Neural progenitor cell (in vitro differentiated cells): ENCODE measurements at regions not wholly inside any gene's neighbourhood (a gene's known extent, or its start where the extent isn't known, plus 50 kb on each side); places are given as distances from the start of the nearest gene placed in this dataset.

Experiments
- DNase-seq: peaks from one replicate; pipeline ENCODE4 v3.0.0-alpha.2; 2016; ENCODE audit warnings: low spot score
- H2AFZ ChIP-seq: fragments of 200-600 bp; sonication (generic); replicated peaks from 2 replicates; pipeline ENCODE4 v1.6.1; 2016; ENCODE audit warnings: antibody characterized with exemption
- H3F3A ChIP-seq: fragments of 200-600 bp; sonication (generic); 2 replicates; pipeline ENCODE4 v1.6.1; 2016; ENCODE audit warnings: antibody characterized with exemption, low read depth
- H3K27ac ChIP-seq: fragments of 200-600 bp; sonication (generic); 2 replicates; pipeline ENCODE4 v1.5.1; 2016; ENCODE audit warnings: mild to moderate bottlenecking
- H3K27me3 ChIP-seq: fragments of 200-600 bp; sonication (generic); 2 replicates; pipeline ENCODE4 v1.6.1; 2016; ENCODE audit warnings: mild to moderate bottlenecking, moderate library complexity
- H3K36me3 ChIP-seq: fragments of 200-600 bp; sonication (generic); 2 replicates; pipeline ENCODE4 v1.5.1; 2016
- H3K4me1 ChIP-seq: fragments of 200-600 bp; sonication (generic); 2 replicates; pipeline ENCODE4 v1.6.1; 2016; ENCODE audit warnings: mixed run types
- H3K4me2 ChIP-seq: fragments of 200-600 bp; sonication (generic); 2 replicates; pipeline ENCODE4 v1.6.1; 2016
- H3K4me3 ChIP-seq: fragments of 200-600 bp; sonication (generic); 2 replicates; pipeline ENCODE4 v1.5.1; 2016
- H3K79me2 ChIP-seq: fragments of 200-600 bp; sonication (generic); 2 replicates; pipeline ENCODE4 v1.6.1; 2016; ENCODE audit warnings: low read depth
- H3K9ac ChIP-seq: fragments of 200-600 bp; sonication (generic); 2 replicates; pipeline ENCODE4 v1.6.1; 2016
- H3K9me3 ChIP-seq: fragments of 200-600 bp; sonication (generic); 2 replicates; pipeline ENCODE4 v1.5.1; 2016; ENCODE audit warnings: low read depth
- H4K20me1 ChIP-seq: fragments of 200-600 bp; sonication (generic); 2 replicates; pipeline ENCODE4 v1.6.1; 2016; ENCODE audit warnings: low read depth
- H3K27ac Mint-ChIP-seq: 3 replicates; pipeline ENCODE4 v1.8.0; 2021; ENCODE audit warnings: mixed read lengths
- H3K27me3 Mint-ChIP-seq: 2 replicates; pipeline ENCODE4 v1.8.0; 2022; ENCODE audit warnings: low read depth, mild to moderate bottlenecking, inconsistent platforms, moderate library complexity, mixed read lengths; ENCODE audit not compliant: insufficient read depth
- H3K36me3 Mint-ChIP-seq: 3 replicates; pipeline ENCODE4 v1.8.0; 2021; ENCODE audit warnings: mixed read lengths
- H3K4me1 Mint-ChIP-seq: 3 replicates; pipeline ENCODE4 v1.8.0; 2021; ENCODE audit warnings: mixed read lengths
- H3K4me3 Mint-ChIP-seq: 3 replicates; pipeline ENCODE4 v1.8.0; 2021; ENCODE audit warnings: mild to moderate bottlenecking, moderate library complexity, mixed read lengths
- H3K9me3 Mint-ChIP-seq: 3 replicates; pipeline ENCODE4 v1.8.0; 2020; ENCODE audit warnings: mixed read lengths
- CTCF ChIP-seq: fragments of 200-600 bp; sonication (generic); IDR thresholded peaks from 2 replicates; pipeline ENCODE4 v1.5.1; 2017; ENCODE audit warnings: antibody characterized with exemption, mild to moderate bottlenecking
- EZH2 ChIP-seq: fragments of 200-600 bp; sonication (generic); IDR thresholded peaks from 2 replicates; pipeline ENCODE4 v1.6.1; 2017; ENCODE audit warnings: antibody characterized with exemption, mild to moderate bottlenecking, moderate library complexity
- EZH2phosphoT487 ChIP-seq: fragments of 200-600 bp; sonication (generic); IDR thresholded peaks from 2 replicates; pipeline ENCODE4 v1.6.1; 2017; ENCODE audit warnings: antibody characterized with exemption

GRCh38 chr20:39227416-39227815 is 265.3 kb downstream of the DHX35 start:
- Histone ChIP-seq H3K36me3 (no peaks in the 10 kb centered on the region), H3K27me3 (no peaks in the 10 kb centered on the region), H3K4me2 (no peak overlapping the region), H3K9ac (no peak overlapping the region), H3F3A (no peaks in the 10 kb centered on the region), H3K4me1 (peaks cover 9% of the 10 kb centered on the region), H3K4me3 (no peak overlapping the region), H3K79me2 (no peaks in the 10 kb centered on the region), H4K20me1 (no peaks in the 10 kb centered on the region), H3K9me3 (no peaks in the 10 kb centered on the region), H3K27ac (no peak overlapping the region), H2AFZ (no peak overlapping the region)
- Mint-ChIP-seq H3K27ac (no peak overlapping the region), H3K36me3 (no peaks in the 10 kb centered on the region), H3K4me3 (no peak overlapping the region), H3K4me1 (peaks cover 2% of the 10 kb centered on the region), H3K27me3 (peaks cover 2% of the 10 kb centered on the region), H3K9me3 (no peaks in the 10 kb centered on the region)
- TF ChIP-seq EZH2 (no peak), CTCF (no peak), EZH2phosphoT487 (no peak)
- DNase-seq: no peak

DNA sequence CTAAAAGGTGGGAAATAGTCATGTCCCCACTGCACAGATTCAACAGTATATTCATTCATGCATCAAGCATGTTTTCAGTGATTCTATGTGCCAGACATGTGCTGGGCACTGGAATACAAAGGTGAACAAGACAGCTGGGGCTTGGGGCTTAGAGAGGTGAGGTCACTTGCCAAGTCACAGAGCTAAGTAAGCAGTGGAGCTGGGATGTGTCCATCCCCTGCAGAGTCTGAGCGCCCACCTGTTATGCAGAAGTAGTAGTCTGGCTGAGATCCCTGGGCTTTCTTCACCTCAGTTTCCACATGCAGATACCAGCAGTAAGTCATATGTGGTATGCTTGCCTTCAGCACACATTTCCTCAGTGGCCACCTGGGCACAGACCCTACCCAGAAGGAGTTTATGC is 263.8 kb downstream of the DHX35 start:
- no peaks in the 10 kb centered on the region for H3F3A ChIP-seq
- no peaks in the 10 kb centered on the region for H3K27me3 Mint-ChIP-seq
- H3K4me3 ChIP-seq: no peak overlapping the region
- H3K4me1 Mint-ChIP-seq: peaks cover 9% of the 10 kb centered on the region
- H2AFZ ChIP-seq: no peak overlapping the region
- no peaks in the 10 kb centered on the region for H3K9me3 ChIP-seq
- H3K9me3 Mint-ChIP-seq: no peaks in the 10 kb centered on the region
- peaks cover under 1% of the 10 kb centered on the region for H3K27me3 ChIP-seq
- H3K4me3 Mint-ChIP-seq: no peak overlapping the region
- H3K27ac ChIP-seq: no peak overlapping the region
- no peaks in the 10 kb centered on the region for H3K36me3 ChIP-seq
- DNase-seq: no peak
- no peaks in the 10 kb centered on the region for H3K36me3 Mint-ChIP-seq
- H3K4me1 ChIP-seq: peaks cover 17% of the 10 kb centered on the region
- no peak overlapping the region for H3K9ac ChIP-seq
- H3K4me2 ChIP-seq: no peak overlapping the region
- H4K20me1 ChIP-seq: no peaks in the 10 kb centered on the region
- TF ChIP-seq EZH2 (no peak), CTCF (no peak), EZH2phosphoT487 (no peak)
- H3K27ac Mint-ChIP-seq: no peak overlapping the region
- no peaks in the 10 kb centered on the region for H3K79me2 ChIP-seq

GRCh38 chr20:39225536-39225935 is 263.4 kb downstream of the DHX35 start:
- H3K4me3 Mint-ChIP-seq: no peak overlapping the region
- peaks cover 9% of the 10 kb centered on the region for H3K4me1 Mint-ChIP-seq
- Histone ChIP-seq H3K27me3 (peaks cover 5% of the 10 kb centered on the region), H3K9me3 (no peaks in the 10 kb centered on the region), H3K36me3 (no peaks in the 10 kb centered on the region), H3K4me2 (no peak overlapping the region), H3K4me1 (peaks cover 17% of the 10 kb centered on the region), H2AFZ (no peak overlapping the region), H3K9ac (no peak overlapping the region), H4K20me1 (no peaks in the 10 kb centered on the region), H3K27ac (no peak overlapping the region), H3F3A (no peaks in the 10 kb centered on the region), H3K79me2 (no peaks in the 10 kb centered on the region), H3K4me3 (no peak overlapping the region)
- H3K27ac Mint-ChIP-seq: no peak overlapping the region
- no peak for DNase-seq
- no peak for TF ChIP-seq EZH2phosphoT487
- TF ChIP-seq CTCF: no peak
- TF ChIP-seq EZH2: no peak
- no peaks in the 10 kb centered on the region for H3K9me3 Mint-ChIP-seq
- no peaks in the 10 kb centered on the region for H3K27me3 Mint-ChIP-seq
- no peaks in the 10 kb centered on the region for H3K36me3 Mint-ChIP-seq
